ENCODE measurements at regions not wholly inside any gene's neighbourhood (a gene's known extent, or its start where the extent isn't known, plus 50 kb on each side); places are given as distances from the start of the nearest gene placed in this dataset.

DNA sequence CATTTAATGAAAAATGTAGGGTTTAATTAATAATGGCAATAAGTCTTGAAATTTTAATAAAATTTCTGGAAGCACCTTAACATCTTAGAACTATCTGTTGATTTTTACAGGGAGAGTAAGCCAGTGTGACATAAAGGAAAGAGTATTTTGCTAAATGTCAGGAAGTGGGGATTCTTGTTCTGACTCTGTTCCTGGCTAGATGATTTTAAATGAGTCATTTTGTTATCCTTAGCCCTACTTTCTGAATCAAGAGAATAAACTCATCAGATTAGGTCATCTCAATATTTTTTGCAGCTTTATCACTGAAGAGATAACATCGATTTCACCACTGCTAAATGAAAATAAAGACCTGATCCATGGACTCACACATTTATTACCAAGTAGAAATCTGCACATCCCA is 377.5 kb upstream of the CYRIA start:
- H3K9me3 ChIP-seq (ENCODE audit: control insufficient read depth, low read length), result no peaks in the 10 kb centered on the region
- Mint-ChIP-seq H3K36me3 (ENCODE audit: low read depth) (no peaks in the 10 kb centered on the region), H3K4me3 (no peak overlapping the region), H3K9me3 (no peaks in the 10 kb centered on the region), H3K4me1 (peaks cover 9% of the 10 kb centered on the region), H3K27me3 (ENCODE audit: insufficient read depth) (peaks cover 18% of the 10 kb centered on the region), H3K27ac (no peak overlapping the region)
- no peak for DNase-seq
- H3K27me3 ChIP-seq (ENCODE audit: control insufficient read depth, insufficient read depth, low read length, poor library complexity, severe bottlenecking), result peaks cover 10% of the 10 kb centered on the region
- no peaks in the 10 kb centered on the region for H3K36me3 ChIP-seq (ENCODE audit: control insufficient read depth, insufficient read depth, low read length)
- TF ChIP-seq, protein P1, sequence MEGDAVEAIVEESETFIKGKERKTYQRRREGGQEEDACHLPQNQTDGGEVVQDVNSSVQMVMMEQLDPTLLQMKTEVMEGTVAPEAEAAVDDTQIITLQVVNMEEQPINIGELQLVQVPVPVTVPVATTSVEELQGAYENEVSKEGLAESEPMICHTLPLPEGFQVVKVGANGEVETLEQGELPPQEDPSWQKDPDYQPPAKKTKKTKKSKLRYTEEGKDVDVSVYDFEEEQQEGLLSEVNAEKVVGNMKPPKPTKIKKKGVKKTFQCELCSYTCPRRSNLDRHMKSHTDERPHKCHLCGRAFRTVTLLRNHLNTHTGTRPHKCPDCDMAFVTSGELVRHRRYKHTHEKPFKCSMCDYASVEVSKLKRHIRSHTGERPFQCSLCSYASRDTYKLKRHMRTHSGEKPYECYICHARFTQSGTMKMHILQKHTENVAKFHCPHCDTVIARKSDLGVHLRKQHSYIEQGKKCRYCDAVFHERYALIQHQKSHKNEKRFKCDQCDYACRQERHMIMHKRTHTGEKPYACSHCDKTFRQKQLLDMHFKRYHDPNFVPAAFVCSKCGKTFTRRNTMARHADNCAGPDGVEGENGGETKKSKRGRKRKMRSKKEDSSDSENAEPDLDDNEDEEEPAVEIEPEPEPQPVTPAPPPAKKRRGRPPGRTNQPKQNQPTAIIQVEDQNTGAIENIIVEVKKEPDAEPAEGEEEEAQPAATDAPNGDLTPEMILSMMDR (conservative IDR thresholded peaks at IDR 0.05), result no peak
- H3K4me3 ChIP-seq (ENCODE audit: low read length), result no peak overlapping the region
- no peaks in the 10 kb centered on the region for H3K4me1 ChIP-seq (ENCODE audit: control insufficient read depth, insufficient read depth, low read length)
- H3K27ac ChIP-seq (ENCODE audit: low read depth, low read length), result no peak overlapping the region
- H3K9ac ChIP-seq (ENCODE audit: extremely low read depth, low read length, poor library complexity, severe bottlenecking), result no peak overlapping the region
- WGBS, 2 experiments (ENCODE audit: insufficient coverage in 1 of 2, insufficient read length in 1 of 2), result 86 to 98% methylated on average over 1 of the region's 1 CpG

DNA sequence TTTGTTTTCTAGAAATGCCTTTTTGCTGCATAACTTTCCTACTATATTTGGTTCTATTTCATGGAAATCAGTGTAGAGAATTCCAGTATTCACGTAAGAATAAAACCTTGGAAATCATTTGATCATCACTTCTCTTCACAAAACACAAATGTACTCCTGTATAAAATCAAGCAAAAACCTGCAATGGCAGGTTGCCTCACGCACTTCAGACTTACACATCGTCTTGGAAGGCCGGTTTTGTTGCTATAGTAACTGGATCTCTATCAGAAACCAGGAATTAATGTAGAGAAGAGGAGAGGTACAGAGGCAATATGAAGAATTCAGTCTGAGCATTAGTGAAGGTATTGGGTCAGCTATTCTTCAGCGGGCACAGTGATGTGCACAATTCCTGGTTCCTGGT is 370.7 kb upstream of the CYRIA start:
- H3K27ac Mint-ChIP-seq, result no peak overlapping the region
- TF ChIP-seq, protein P1 (conservative IDR thresholded peaks at IDR 0.05), result no peak
- H3K4me3 Mint-ChIP-seq, result no peak overlapping the region
- Histone ChIP-seq H3K4me3 (ENCODE audit: low read length) (no peak overlapping the region), H3K4me1 (ENCODE audit: control insufficient read depth, insufficient read depth, low read length) (no peaks in the 10 kb centered on the region), H3K9ac (ENCODE audit: extremely low read depth, low read length, poor library complexity, severe bottlenecking) (no peak overlapping the region), H3K36me3 (ENCODE audit: control insufficient read depth, insufficient read depth, low read length) (no peaks in the 10 kb centered on the region), H3K27me3 (ENCODE audit: control insufficient read depth, insufficient read depth, low read length, poor library complexity, severe bottlenecking) (no peaks in the 10 kb centered on the region), H3K9me3 (ENCODE audit: control insufficient read depth, low read length) (peaks cover 6% of the 10 kb centered on the region), H3K27ac (ENCODE audit: low read depth, low read length) (no peak overlapping the region)
- WGBS, 2 experiments (ENCODE audit: insufficient coverage in 1 of 2, insufficient read length in 1 of 2), result 92 to 96% methylated on average over 4 to 5 of the region's 5 CpGs
- H3K4me1 Mint-ChIP-seq, result peaks cover 4% of the 10 kb centered on the region
- peaks cover 6% of the 10 kb centered on the region for H3K9me3 Mint-ChIP-seq
- H3K27me3 Mint-ChIP-seq (ENCODE audit: insufficient read depth), result no peaks in the 10 kb centered on the region
- DNase-seq, result no peak
- H3K36me3 Mint-ChIP-seq (ENCODE audit: low read depth), result peaks cover 3% of the 10 kb centered on the region

DNA sequence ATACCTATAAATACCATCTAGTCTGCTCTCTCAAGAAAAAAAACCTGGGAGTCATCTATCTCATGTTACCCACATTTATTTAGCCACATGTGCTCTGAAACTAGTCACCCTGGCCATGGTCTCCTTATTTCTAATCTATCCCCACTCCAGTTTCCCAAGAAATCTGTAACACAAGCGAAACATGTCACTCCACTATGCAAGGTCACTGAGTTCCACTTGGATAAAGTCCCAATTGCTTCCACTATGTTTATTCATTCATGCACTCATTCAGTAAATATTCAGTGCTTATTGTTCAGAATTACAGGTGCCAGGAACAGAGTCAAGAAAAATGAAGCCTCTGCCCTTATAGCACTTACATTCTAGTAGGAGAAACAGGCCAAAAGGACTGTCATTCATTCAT is 369.4 kb upstream of the CYRIA start:
- peaks cover 10% of the 10 kb centered on the region for H3K9me3 Mint-ChIP-seq
- H3K4me3 ChIP-seq (ENCODE audit: low read length), result no peak overlapping the region

More for the DNA sequence above, 369.4 kb upstream of the CYRIA start:
- Mint-ChIP-seq H3K4me3 (no peak overlapping the region), H3K4me1 (peaks cover 5% of the 10 kb centered on the region), H3K27ac (no peak overlapping the region), H3K27me3 (ENCODE audit: insufficient read depth) (no peaks in the 10 kb centered on the region), H3K36me3 (ENCODE audit: low read depth) (peaks cover 3% of the 10 kb centered on the region)
- 96 to 100% methylated on average over 1 of the region's 1 CpG for WGBS, 2 experiments (ENCODE audit: insufficient coverage in 1 of 2, insufficient read length in 1 of 2)
- TF ChIP-seq, protein P1 (conservative IDR thresholded peaks at IDR 0.05), result no peak
- no peak overlapping the region for H3K27ac ChIP-seq (ENCODE audit: low read depth, low read length)
- no peak overlapping the region for H3K9ac ChIP-seq (ENCODE audit: extremely low read depth, low read length, poor library complexity, severe bottlenecking)
- H3K9me3 ChIP-seq (ENCODE audit: control insufficient read depth, low read length), result peaks cover 10% of the 10 kb centered on the region
- no peaks in the 10 kb centered on the region for H3K36me3 ChIP-seq (ENCODE audit: control insufficient read depth, insufficient read depth, low read length)
- DNase-seq, result no peak
- peaks cover under 1% of the 10 kb centered on the region for H3K4me1 ChIP-seq (ENCODE audit: control insufficient read depth, insufficient read depth, low read length)
- no peaks in the 10 kb centered on the region for H3K27me3 ChIP-seq (ENCODE audit: control insufficient read depth, insufficient read depth, low read length, poor library complexity, severe bottlenecking)

Data from endodermal cell (in vitro differentiated cells).